HEK293 (cell line): ENCODE measurements at regions not wholly inside any gene's neighbourhood (a gene's known extent, or its start where the extent isn't known, plus 50 kb on each side); places are given as distances from the start of the nearest gene placed in this dataset.

ENCODE experiments used
- BCL11A ChIP-seq: fragments of 450-650 bp; formaldehyde crosslinking; IDR thresholded peaks from 2 replicates; pipeline ENCODE4 v1.5.1; 2016; ENCODE audit warnings: low read depth, missing biosample characterization, missing genetic modification characterization
- CTCF ChIP-seq: fragments of 450-650 bp; formaldehyde crosslinking; IDR thresholded peaks from 2 replicates; pipeline ENCODE4 v1.5.1; 2016; ENCODE audit warnings: missing biosample characterization, missing genetic modification characterization
- GLI4 ChIP-seq: fragments of 450-650 bp; formaldehyde crosslinking; IDR thresholded peaks from 2 replicates; pipeline ENCODE4 v1.5.1; 2016; ENCODE audit warnings: missing biosample characterization, missing genetic modification characterization
- RBAK ChIP-seq: fragments of 450-650 bp; formaldehyde crosslinking; IDR thresholded peaks from 2 replicates; pipeline ENCODE4 v1.5.1; 2016; ENCODE audit warnings: missing biosample characterization, missing genetic modification characterization
- SP7 ChIP-seq: fragments of 450-650 bp; formaldehyde crosslinking; IDR thresholded peaks from 2 replicates; pipeline ENCODE4 v1.5.1; 2016; ENCODE audit warnings: missing biosample characterization, missing genetic modification characterization
- ZBTB21 ChIP-seq: fragments of 450-650 bp; formaldehyde crosslinking; IDR thresholded peaks from 2 replicates; pipeline ENCODE4 v1.5.1; 2017; ENCODE audit warnings: missing biosample characterization, missing genetic modification characterization
- ZFP3 ChIP-seq: fragments of 450-650 bp; formaldehyde crosslinking; IDR thresholded peaks from 2 replicates; pipeline ENCODE4 v1.5.1; 2016; ENCODE audit warnings: low read depth, missing biosample characterization, missing genetic modification characterization
- ZNF138 ChIP-seq: fragments of 450-650 bp; formaldehyde crosslinking; IDR thresholded peaks from 2 replicates; pipeline ENCODE4 v1.5.1; 2016; ENCODE audit warnings: missing biosample characterization, missing genetic modification characterization, borderline replicate concordance
- ZNF2 ChIP-seq: fragments of 450-650 bp; formaldehyde crosslinking; IDR thresholded peaks from 2 replicates; pipeline ENCODE4 v1.5.1; 2016; ENCODE audit warnings: missing biosample characterization, missing genetic modification characterization
- ZNF768 ChIP-seq: fragments of 450-650 bp; formaldehyde crosslinking; IDR thresholded peaks from 2 replicates; pipeline ENCODE4 v1.5.1; 2018; ENCODE audit warnings: missing biosample characterization, mild to moderate bottlenecking, missing genetic modification characterization
- TF ChIP-seq, protein P1 (sequence below): fragments of 450-650 bp; formaldehyde crosslinking; IDR thresholded peaks from 2 replicates; pipeline ENCODE4 v1.5.1; 2016; ENCODE audit warnings: missing biosample characterization, missing genetic modification characterization
- TF ChIP-seq, protein P2 (sequence below): fragments of 450-650 bp; formaldehyde crosslinking; IDR thresholded peaks from 2 replicates; pipeline ENCODE4 v1.5.1; 2016; ENCODE audit warnings: missing biosample characterization, missing genetic modification characterization
- TF ChIP-seq, protein P3 (sequence below): fragments of 450-650 bp; formaldehyde crosslinking; IDR thresholded peaks from 2 replicates; pipeline ENCODE4 v1.5.1; 2016; ENCODE audit warnings: missing biosample characterization, missing genetic modification characterization

- TF ChIP-seq GLI4 (tag by site-specific recombination) (no peak), CTCF (no peak), ZNF2 (no peak), RBAK (tag by site-specific recombination) (no peak), ZNF138 (tag by site-specific recombination) (no peak), ZNF768 (tag by site-specific recombination) (no peak), SP7 (tag by site-specific recombination) (no peak), ZBTB21 (no peak), BCL11A (tag by site-specific recombination) (no peak), ZFP3 (tag by site-specific recombination) (no peak)
- TF ChIP-seq, protein P1, sequence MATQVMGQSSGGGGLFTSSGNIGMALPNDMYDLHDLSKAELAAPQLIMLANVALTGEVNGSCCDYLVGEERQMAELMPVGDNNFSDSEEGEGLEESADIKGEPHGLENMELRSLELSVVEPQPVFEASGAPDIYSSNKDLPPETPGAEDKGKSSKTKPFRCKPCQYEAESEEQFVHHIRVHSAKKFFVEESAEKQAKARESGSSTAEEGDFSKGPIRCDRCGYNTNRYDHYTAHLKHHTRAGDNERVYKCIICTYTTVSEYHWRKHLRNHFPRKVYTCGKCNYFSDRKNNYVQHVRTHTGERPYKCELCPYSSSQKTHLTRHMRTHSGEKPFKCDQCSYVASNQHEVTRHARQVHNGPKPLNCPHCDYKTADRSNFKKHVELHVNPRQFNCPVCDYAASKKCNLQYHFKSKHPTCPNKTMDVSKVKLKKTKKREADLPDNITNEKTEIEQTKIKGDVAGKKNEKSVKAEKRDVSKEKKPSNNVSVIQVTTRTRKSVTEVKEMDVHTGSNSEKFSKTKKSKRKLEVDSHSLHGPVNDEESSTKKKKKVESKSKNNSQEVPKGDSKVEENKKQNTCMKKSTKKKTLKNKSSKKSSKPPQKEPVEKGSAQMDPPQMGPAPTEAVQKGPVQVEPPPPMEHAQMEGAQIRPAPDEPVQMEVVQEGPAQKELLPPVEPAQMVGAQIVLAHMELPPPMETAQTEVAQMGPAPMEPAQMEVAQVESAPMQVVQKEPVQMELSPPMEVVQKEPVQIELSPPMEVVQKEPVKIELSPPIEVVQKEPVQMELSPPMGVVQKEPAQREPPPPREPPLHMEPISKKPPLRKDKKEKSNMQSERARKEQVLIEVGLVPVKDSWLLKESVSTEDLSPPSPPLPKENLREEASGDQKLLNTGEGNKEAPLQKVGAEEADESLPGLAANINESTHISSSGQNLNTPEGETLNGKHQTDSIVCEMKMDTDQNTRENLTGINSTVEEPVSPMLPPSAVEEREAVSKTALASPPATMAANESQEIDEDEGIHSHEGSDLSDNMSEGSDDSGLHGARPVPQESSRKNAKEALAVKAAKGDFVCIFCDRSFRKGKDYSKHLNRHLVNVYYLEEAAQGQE (tag by site-specific recombination), result no peak
- TF ChIP-seq, protein P2, sequence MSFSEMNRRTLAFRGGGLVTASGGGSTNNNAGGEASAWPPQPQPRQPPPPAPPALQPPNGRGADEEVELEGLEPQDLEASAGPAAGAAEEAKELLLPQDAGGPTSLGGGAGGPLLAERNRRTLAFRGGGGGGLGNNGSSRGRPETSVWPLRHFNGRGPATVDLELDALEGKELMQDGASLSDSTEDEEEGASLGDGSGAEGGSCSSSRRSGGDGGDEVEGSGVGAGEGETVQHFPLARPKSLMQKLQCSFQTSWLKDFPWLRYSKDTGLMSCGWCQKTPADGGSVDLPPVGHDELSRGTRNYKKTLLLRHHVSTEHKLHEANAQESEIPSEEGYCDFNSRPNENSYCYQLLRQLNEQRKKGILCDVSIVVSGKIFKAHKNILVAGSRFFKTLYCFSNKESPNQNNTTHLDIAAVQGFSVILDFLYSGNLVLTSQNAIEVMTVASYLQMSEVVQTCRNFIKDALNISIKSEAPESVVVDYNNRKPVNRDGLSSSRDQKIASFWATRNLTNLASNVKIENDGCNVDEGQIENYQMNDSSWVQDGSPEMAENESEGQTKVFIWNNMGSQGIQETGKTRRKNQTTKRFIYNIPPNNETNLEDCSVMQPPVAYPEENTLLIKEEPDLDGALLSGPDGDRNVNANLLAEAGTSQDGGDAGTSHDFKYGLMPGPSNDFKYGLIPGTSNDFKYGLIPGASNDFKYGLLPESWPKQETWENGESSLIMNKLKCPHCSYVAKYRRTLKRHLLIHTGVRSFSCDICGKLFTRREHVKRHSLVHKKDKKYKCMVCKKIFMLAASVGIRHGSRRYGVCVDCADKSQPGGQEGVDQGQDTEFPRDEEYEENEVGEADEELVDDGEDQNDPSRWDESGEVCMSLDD (tag by site-specific recombination), result no peak
- TF ChIP-seq, protein P3, sequence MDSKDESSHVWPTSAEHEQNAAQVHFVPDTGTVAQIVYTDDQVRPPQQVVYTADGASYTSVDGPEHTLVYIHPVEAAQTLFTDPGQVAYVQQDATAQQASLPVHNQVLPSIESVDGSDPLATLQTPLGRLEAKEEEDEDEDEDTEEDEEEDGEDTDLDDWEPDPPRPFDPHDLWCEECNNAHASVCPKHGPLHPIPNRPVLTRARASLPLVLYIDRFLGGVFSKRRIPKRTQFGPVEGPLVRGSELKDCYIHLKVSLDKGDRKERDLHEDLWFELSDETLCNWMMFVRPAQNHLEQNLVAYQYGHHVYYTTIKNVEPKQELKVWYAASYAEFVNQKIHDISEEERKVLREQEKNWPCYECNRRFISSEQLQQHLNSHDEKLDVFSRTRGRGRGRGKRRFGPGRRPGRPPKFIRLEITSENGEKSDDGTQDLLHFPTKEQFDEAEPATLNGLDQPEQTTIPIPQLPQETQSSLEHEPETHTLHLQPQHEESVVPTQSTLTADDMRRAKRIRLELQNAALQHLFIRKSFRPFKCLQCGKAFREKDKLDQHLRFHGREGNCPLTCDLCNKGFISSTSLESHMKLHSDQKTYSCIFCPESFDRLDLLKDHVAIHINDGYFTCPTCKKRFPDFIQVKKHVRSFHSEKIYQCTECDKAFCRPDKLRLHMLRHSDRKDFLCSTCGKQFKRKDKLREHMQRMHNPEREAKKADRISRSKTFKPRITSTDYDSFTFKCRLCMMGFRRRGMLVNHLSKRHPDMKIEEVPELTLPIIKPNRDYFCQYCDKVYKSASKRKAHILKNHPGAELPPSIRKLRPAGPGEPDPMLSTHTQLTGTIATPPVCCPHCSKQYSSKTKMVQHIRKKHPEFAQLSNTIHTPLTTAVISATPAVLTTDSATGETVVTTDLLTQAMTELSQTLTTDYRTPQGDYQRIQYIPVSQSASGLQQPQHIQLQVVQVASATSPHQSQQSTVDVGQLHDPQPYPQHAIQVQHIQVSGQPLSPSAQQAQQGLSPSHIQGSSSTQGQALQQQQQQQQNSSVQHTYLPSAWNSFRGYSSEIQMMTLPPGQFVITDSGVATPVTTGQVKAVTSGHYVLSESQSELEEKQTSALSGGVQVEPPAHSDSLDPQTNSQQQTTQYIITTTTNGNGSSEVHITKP (tag by site-specific recombination), result no peak
These were observed 89.3 kb upstream of the HAAO start for GRCh38 chr2:42881732-42882131.
